ENCODE measurements at regions not wholly inside any gene's neighbourhood (a gene's known extent, or its start where the extent isn't known, plus 50 kb on each side); places are given as distances from the start of the nearest gene placed in this dataset.
"Not testable (repeated sequence)": the region's sequence is repeated elsewhere in the genome, so short reads cannot be mapped to it uniquely, and the experiment has no call there.

GRCh38 chr13:54165581-54166215, 1137.1 kb downstream of the OLFM4 start:
- DNase-seq, result no peak

GRCh38 chr13:54173996-54174395, 1145.4 kb downstream of the OLFM4 start:
- no peak for DNase-seq

DNA sequence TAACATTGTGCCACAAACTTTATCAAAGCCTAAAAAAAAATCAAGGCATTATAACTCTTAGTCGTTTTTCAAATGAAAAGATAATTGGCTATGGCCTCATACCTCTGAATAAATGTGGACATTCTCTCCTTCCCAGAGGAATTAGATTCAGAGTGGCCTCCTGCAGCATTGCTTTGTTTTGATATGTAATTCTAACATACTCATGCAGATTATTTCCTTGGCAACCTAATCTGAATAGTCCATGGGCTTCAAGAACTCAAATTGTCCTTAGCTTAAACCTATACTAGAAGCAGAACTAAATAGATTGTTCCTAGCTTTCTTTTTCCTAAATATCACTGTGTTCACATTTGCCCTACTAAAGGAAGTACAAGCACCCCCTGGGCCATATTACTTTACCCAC, 1146.9 kb downstream of the OLFM4 start:
- no peak for DNase-seq

- no peak for DNase-seq
These were observed 1148.9 kb downstream of the OLFM4 start for GRCh38 chr13:54177466-54177865.

GRCh38 chr13:54183166-54183565, 1154.6 kb downstream of the OLFM4 start:
- DNase-seq, result no peak

GRCh38 chr13:54183728-54184127, 1155.1 kb downstream of the OLFM4 start:
- no peak for DNase-seq

DNA sequence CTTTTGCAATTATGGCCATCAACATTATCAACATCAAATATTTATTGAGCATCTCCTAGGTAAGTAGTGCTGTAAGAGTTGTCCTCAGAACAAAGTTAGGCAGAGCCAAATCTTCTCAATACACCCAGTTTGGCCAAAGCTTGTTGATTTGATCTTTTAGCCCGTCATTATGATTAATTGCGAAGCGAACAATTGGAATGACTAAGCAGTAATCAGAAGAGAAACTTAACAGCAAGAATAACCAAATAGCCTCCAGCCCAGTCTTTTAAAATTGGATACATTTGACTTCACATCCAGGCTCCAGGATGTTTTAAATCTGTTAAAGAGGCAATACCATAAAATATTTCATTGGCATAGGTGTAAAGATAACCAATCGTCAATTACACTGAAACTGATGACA, 1156.0 kb downstream of the OLFM4 start:
- no peak for DNase-seq

GRCh38 chr13:54185101-54185500, 1156.5 kb downstream of the OLFM4 start:
- no peak for DNase-seq

DNA sequence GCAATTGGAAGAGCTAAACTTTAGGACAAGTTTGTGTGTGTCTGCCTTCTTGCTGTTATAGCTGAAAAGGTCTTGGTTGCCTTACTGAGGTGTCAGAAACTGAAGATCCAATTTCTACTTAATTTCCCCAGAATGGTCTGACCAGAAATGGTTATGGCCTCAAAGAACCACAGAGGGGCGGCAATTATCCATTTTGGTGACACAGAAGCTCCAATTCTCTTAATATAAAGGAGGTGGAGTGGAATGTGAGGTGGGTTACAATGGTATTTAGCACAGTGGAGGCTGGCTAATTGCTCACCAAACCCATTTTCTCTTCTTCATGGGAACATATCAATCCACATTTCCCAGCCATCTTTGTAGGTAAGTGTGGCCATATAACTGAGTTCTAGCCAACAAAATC, 1157.2 kb downstream of the OLFM4 start:
- DNase-seq, result no peak

DNA sequence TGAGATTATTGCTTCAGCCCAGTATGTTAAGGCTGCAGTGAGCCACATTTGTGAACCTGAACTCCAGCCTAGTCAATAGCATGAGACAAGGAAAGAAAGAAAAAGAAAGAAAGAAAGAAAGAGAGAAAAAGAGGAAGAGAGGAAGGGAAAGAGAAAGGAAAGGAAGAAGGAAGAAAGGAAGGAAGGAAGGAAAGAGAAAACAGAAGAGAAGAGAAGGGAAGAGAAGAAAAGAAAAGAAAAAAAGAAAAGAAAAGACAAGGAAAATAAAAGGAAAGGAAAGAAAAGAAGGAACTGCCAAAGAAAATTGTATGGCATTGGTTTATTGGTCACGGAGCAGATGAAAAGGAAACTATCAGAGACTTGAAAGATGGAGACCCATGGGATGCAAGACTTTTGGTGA, 1158.8 kb downstream of the OLFM4 start:
- no peak for DNase-seq

DNA sequence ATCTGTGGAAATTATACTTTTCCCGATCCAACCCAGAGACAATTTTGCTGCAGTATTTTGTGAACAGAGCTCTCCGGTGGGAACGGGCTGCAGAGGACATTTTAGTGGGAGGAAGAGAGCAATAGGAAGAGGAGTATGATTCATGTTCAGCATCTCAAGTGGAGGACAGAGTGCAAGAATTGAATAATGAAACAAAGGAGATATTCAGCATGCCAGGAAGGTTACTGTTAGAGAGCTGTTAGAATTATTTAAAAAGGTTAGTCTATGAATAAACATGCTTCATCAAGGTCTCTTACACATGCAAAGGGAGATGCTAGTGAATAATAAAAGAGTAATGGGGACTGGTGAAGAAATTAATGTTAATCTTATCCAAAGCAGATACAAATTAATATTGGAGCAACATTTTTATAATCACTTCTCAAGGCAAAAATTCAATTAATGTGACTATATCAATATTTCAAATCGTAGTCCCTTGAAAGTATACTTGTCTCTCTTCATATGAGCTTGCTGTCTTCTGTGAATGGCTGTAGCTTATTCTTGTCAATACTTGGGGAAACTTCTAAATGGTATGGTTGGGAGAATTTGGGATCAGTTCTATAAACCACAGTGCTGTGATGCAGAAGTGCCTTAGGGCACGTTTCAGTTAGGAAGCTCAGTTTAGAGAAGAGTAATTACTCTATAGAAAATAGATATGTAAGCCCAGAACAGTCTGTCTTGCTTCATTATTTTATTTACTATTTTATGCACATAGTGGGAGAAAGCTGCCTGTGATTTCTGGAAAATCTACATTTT, 1165.8 kb downstream of the OLFM4 start:
- no peak for DNase-seq

GRCh38 chr13:54196684-54197083, 1168.1 kb downstream of the OLFM4 start:
- DNase-seq, result no peak

- no peak for DNase-seq
These were observed 1170.3 kb downstream of the OLFM4 start for GRCh38 chr13:54198911-54199310.

- DNase-seq, result no peak
These were observed 1178.0 kb downstream of the OLFM4 start for GRCh38 chr13:54206626-54207025.

DNA sequence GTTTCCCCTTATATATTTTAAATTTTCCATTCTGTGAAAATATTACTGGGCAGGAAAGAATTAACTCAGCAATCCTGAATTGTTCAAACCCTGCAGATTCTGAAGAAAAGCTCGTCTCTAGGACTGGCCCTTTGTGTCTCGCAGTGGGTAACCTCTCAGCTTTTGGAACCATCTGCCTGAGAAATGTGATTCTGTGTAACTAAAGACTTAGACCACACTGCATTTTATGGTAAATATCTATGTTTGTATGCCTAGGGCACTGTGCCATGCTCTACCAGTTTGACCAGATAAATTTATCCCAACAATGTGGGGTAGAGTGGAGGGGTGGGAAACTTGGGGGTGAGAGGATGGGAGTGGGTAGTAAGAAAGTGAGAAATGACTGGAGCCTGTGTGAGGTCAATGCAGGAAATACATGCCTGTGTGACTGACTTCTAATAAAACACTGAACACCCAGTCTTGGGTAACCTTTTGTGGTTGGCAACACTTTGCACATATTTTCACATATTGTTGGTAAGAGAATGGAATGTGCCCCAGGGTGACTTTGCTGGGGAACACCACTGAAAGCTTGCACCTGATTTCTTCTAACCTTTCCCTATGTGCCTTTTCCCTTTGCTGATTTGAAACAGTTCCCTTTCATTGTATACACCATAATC, 1181.9 kb downstream of the OLFM4 start:
- no peak for DNase-seq

DNA sequence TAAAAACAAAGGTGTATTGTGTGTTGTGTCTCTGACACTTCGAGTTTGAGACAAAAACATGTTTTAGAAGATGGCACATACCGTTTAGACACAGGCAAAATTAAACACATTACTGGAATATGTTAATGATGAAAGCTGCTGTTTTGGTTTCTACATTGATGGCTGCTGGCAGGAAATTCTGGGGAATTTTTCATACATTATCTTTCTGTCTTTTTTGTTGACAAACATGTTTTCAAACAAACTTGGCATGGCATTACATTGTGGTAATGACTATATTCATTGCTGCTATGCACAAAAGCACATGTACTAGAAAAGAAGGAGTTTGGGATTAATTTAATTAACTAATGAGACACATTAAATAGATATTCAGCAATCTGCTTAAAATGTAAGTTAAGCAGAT, 1187.6 kb downstream of the OLFM4 start:
- DNase-seq, result no peak

DNA sequence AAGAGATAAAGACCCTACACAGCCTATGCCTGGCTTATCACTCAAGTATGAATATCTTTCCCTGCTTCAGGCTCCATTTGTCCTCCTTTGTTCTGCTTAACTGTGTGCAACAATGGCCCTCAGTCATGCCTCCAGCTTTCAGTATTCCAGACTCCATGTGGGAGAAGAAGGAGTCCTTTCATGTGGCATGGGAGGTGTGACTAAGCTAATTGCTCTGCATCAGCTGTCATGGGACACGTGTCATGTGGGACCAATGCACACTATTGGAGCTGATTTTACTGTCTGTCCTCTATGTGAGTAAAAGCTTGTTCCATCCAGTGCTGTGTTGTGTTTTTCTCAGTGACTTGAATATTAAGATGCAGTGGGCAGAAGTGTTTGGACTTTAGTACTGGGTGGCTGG, 1198.3 kb downstream of the OLFM4 start:
- DNase-seq, result no peak

- DNase-seq, result no peak
These were observed 1204.1 kb downstream of the OLFM4 start for GRCh38 chr13:54232700-54233099.

- no peak for DNase-seq
These were observed 1206.0 kb downstream of the OLFM4 start for GRCh38 chr13:54234607-54235006.

- DNase-seq, result peak; percentile 0
These were observed 1213.1 kb downstream of the OLFM4 start for GRCh38 chr13:54241719-54242118.

DNA sequence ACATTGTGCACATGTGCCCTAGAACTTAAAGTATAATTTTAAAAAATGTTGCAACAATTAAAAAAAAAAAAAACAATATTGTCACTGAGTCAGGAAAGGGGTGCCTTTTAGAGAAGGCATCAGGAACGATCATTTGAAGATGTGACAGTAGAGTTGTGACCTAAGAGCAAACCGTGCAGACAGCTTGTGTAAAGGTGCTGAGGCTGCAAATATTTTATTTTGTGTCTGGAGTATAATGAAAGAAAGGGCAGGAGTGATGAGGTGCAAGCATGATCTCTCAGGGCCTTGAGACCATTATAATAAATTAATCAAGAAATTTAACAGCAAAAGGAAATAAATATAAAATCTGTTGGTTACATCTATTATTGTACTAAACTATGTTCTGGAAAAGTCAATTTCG, 1219.7 kb downstream of the OLFM4 start:
- DNase-seq, result no peak

- DNase-seq, result no peak
These were observed 1233.2 kb downstream of the OLFM4 start for GRCh38 chr13:54261856-54262255.

DNA sequence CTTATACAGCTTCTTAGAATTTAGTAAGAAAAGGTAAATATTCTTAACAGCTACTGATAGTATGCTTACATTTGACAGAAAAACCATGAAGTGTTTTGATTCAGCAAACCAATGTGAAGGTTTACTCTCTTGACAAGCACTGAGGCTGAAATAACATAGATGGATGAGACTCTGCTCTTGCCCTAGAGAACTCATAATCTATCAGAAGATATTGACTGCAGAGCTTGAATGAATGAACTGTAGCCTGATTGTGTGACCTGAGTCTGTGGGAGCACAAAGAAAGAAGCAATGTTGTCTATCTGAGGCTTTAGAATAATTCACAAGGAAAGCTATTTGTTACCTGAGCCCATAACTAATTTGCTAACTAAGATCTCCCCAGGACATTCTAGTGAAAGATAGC, 1235.3 kb downstream of the OLFM4 start:
- no peak for DNase-seq

GRCh38 chr13:54267253-54267668, 1238.6 kb downstream of the OLFM4 start:
- not testable (repeated sequence) for DNase-seq

Measured in fibroblast of skin of scalp (primary cell).